CD14-positive monocyte (primary cell): ENCODE measurements at regions not wholly inside any gene's neighbourhood (a gene's known extent, or its start where the extent isn't known, plus 50 kb on each side); places are given as distances from the start of the nearest gene placed in this dataset.

Experiments
- DNase-seq, 3 donors: peaks; one replicate each; pipeline ENCODE4 v3.0.0-alpha.2; 2011 to 2022
- H2AFZ ChIP-seq: 2 replicates; pipeline ENCODE4 v1.6.0; 2012; ENCODE audit warnings: mild to moderate bottlenecking, low read depth, low read length, inconsistent platforms; ENCODE audit not compliant: insufficient read depth, poor library complexity, severe bottlenecking
- H3K27ac ChIP-seq, 2 donors: 1 replicate in 1 of 2; 2 replicates in 1 of 2; pipeline ENCODE4 v1.5.1; 2012 to 2013; ENCODE audit warnings: low read length in 2 of 2, control low read depth in 1 of 2, inconsistent platforms in 1 of 2, low read depth in 1 of 2, mild to moderate bottlenecking in 1 of 2
- H3K27me3 ChIP-seq, 2 donors: one replicate each; pipeline versions ENCODE4 v1.6.0 to v1.6.1; 2011 to 2013; ENCODE audit warnings: low read length in 2 of 2; ENCODE audit not compliant: control insufficient read depth in 2 of 2, insufficient read depth in 2 of 2
- H3K36me3 ChIP-seq, 2 donors: replicated peaks in 1 of 2; 1 replicate in 1 of 2; 2 replicates in 1 of 2; pipeline versions ENCODE4 v1.5.1 to v1.6.1; 2012 to 2013; ENCODE audit warnings: low read length in 2 of 2, control low read depth in 1 of 2, inconsistent platforms in 1 of 2, mild to moderate bottlenecking in 1 of 2; ENCODE audit not compliant: insufficient read depth in 2 of 2, control insufficient read depth in 1 of 2
- H3K4me1 ChIP-seq, 2 donors: 1 replicate in 1 of 2; 2 replicates in 1 of 2; pipeline versions ENCODE4 v1.5.1 to v1.6.1; 2012 to 2013; ENCODE audit warnings: low read length in 2 of 2, control low read depth in 1 of 2, inconsistent platforms in 1 of 2, mild to moderate bottlenecking in 1 of 2, moderate library complexity in 1 of 2; ENCODE audit not compliant: insufficient read depth in 2 of 2, control insufficient read depth in 1 of 2
- H3K4me2 ChIP-seq: replicated peaks from 2 replicates; pipeline ENCODE3; 2012; ENCODE audit warnings: low read length, moderate library complexity, mild to moderate bottlenecking; ENCODE audit not compliant: poor library complexity, severe bottlenecking; ENCODE audit errors: extremely low read depth
- H3K4me3 ChIP-seq, 3 experiments: fragments of 200-600 bp in 1 of 3; sonication (generic) in 1 of 3; replicated peaks in 1 of 3; 1 replicate in 2 of 3; 2 replicates in 1 of 3; pipeline ENCODE4 v1.5.1; 2011 to 2013; ENCODE audit warnings: low read length in 3 of 3, mild to moderate bottlenecking in 3 of 3, control low read depth in 2 of 3, low read depth in 2 of 3, inconsistent platforms in 1 of 3, moderate library complexity in 1 of 3
- H3K79me2 ChIP-seq: 2 replicates; pipeline ENCODE4 v1.6.0; 2012; ENCODE audit warnings: mild to moderate bottlenecking, control low read depth, inconsistent platforms, low read length, moderate library complexity; ENCODE audit not compliant: insufficient read depth
- H3K9ac ChIP-seq: 2 replicates; pipeline ENCODE4 v1.6.0; 2017; ENCODE audit warnings: low read length, mild to moderate bottlenecking; ENCODE audit not compliant: insufficient read depth, poor library complexity, severe bottlenecking
- H3K9me3 ChIP-seq, 2 donors: replicated peaks in 1 of 2; 1 replicate in 1 of 2; 2 replicates in 1 of 2; pipeline versions ENCODE4 v1.5.1 to v1.6.1; 2012 to 2013; ENCODE audit warnings: low read length in 2 of 2, control low read depth in 1 of 2; ENCODE audit not compliant: control insufficient read depth in 1 of 2, insufficient read depth in 1 of 2
- H4K20me1 ChIP-seq: 2 replicates; pipeline ENCODE4 v1.6.0; 2012; ENCODE audit warnings: mild to moderate bottlenecking, low read length, control low read depth, moderate library complexity; ENCODE audit not compliant: insufficient read depth
- H3K27ac Mint-ChIP-seq, 7 donors: one replicate each; pipeline ENCODE4 v1.8.0; 2020; ENCODE audit warnings: mild to moderate bottlenecking in 7 of 7, mixed read lengths in 7 of 7, moderate library complexity in 6 of 7, inconsistent platforms in 2 of 7
- H3K27me3 Mint-ChIP-seq, 3 donors: one replicate each; pipeline ENCODE4 v1.8.0; 2021 to 2022; ENCODE audit warnings: low read depth in 3 of 3, mild to moderate bottlenecking in 3 of 3, mixed read lengths in 3 of 3, moderate library complexity in 3 of 3, inconsistent platforms in 1 of 3
- H3K36me3 Mint-ChIP-seq, 2 donors: one replicate each; pipeline ENCODE4 v1.8.0; 2020; ENCODE audit warnings: mixed read lengths in 2 of 2, inconsistent platforms in 1 of 2, mild to moderate bottlenecking in 1 of 2
- H3K4me1 Mint-ChIP-seq: one replicate; pipeline ENCODE4 v1.8.0; 2020; ENCODE audit warnings: mild to moderate bottlenecking, mixed read lengths
- H3K4me3 Mint-ChIP-seq, 2 donors: one replicate each; pipeline ENCODE4 v1.8.0; 2020; ENCODE audit warnings: mild to moderate bottlenecking in 2 of 2, mixed read lengths in 2 of 2, moderate library complexity in 1 of 2
- H3K9me3 Mint-ChIP-seq, 7 donors: one replicate each; pipeline ENCODE4 v1.8.0; 2020 to 2022; ENCODE audit warnings: mixed read lengths in 7 of 7, mild to moderate bottlenecking in 6 of 7, moderate library complexity in 6 of 7, inconsistent platforms in 2 of 7
- CTCF ChIP-seq: fragments of 200-600 bp; IDR thresholded peaks from one replicate; pipeline ENCODE4 v1.8.0; 2022; ENCODE audit warnings: antibody characterized with exemption, mild to moderate bottlenecking
- WGBS: methylation state at CpG from one replicate; pipeline ENCODE4 v1.1.5; 2013; ENCODE audit warnings: missing lambda C conversion rate; ENCODE audit not compliant: insufficient coverage; 5-methylcytosine and 5-hydroxymethylcytosine counted together
- intact Hi-C, 2 donors: fragments of 100-400 bp; cut with micrococcal nuclease; formaldehyde crosslinking; loops; one replicate each; pipeline versions ENCODE4 v1.15.0 to v1.15.1; 2023

- H3K27me3 Mint-ChIP-seq, result peaks cover 0 to 5% (median 5%) of the 10 kb centered on the region in 3 donors
- Histone ChIP-seq H3K27me3 (no peaks in the 10 kb centered on the region), H3K4me3 (no peak overlapping the region), H3K36me3 (no peaks in the 10 kb centered on the region), H2AFZ (no peak overlapping the region), H3K27ac (no peak overlapping the region), H4K20me1 (no peaks in the 10 kb centered on the region), H3K79me2 (no peaks in the 10 kb centered on the region), H3K4me1 (peaks cover 2 to 16% of the 10 kb centered on the region in 2 donors), H3K9ac (no peak overlapping the region), H3K4me2 (no peak overlapping the region), H3K9me3 (peaks cover 0 to 4% of the 10 kb centered on the region in 2 donors)
- no peak overlapping the region for H3K4me3 Mint-ChIP-seq
- H3K4me1 Mint-ChIP-seq, result peaks cover 18% of the 10 kb centered on the region
- peaks cover 0 to 7% of the 10 kb centered on the region in 2 donors for H3K36me3 Mint-ChIP-seq
- H3K9me3 Mint-ChIP-seq, result peaks cover 3 to 10% (median 7%) of the 10 kb centered on the region in 7 donors
- H3K27ac Mint-ChIP-seq, result no peak overlapping the region
- intact Hi-C loops, result loop anchor here in 1 of 2 donors (2.0 kb wide), 1 partner anchor 13 kb away; no protein-coding TSS in a partner anchor
- WGBS, result no CpG with 5 or more reads among the region's 3 CpGs
- no peak for DNase-seq
- no peak for TF ChIP-seq CTCF
These were observed 172.5 kb upstream of the JARID2 start for GRCh38 chr6:15073344-15073789.

GRCh38 chr6:15073883-15074465 is 171.9 kb upstream of the JARID2 start:
- WGBS, result 97% methylated on average over 14 of the region's 14 CpGs
- intact Hi-C loops, result loop anchor here in 1 of 2 donors (2.0 kb wide), 1 partner anchor 13 kb away; no protein-coding TSS in a partner anchor
- Mint-ChIP-seq H3K4me1 (peaks cover 17% of the 10 kb centered on the region), H3K27ac (no peak overlapping the region), H3K27me3 (peaks cover 0 to 5% (median 5%) of the 10 kb centered on the region in 3 donors), H3K36me3 (peaks cover 0 to 7% of the 10 kb centered on the region in 2 donors), H3K9me3 (peaks cover 3 to 10% (median 7%) of the 10 kb centered on the region in 7 donors), H3K4me3 (no peak overlapping the region)
- no peak for DNase-seq
- H3K9ac ChIP-seq, result no peak overlapping the region
- no peak overlapping the region for H3K27ac ChIP-seq
- no peak overlapping the region for H3K4me3 ChIP-seq
- peaks cover 0 to 4% of the 10 kb centered on the region in 2 donors for H3K9me3 ChIP-seq
- H3K36me3 ChIP-seq, result no peaks in the 10 kb centered on the region
- H3K4me2 ChIP-seq, result no peak overlapping the region
- H3K27me3 ChIP-seq, result no peaks in the 10 kb centered on the region
- peaks cover 2 to 9% of the 10 kb centered on the region in 2 donors for H3K4me1 ChIP-seq
- no peaks in the 10 kb centered on the region for H4K20me1 ChIP-seq
- no peak overlapping the region for H2AFZ ChIP-seq
- H3K79me2 ChIP-seq, result no peaks in the 10 kb centered on the region
- no peak for TF ChIP-seq CTCF
